ENCODE measurements at regions not wholly inside any gene's neighbourhood (a gene's known extent, or its start where the extent isn't known, plus 50 kb on each side); places are given as distances from the start of the nearest gene placed in this dataset.

DNA sequence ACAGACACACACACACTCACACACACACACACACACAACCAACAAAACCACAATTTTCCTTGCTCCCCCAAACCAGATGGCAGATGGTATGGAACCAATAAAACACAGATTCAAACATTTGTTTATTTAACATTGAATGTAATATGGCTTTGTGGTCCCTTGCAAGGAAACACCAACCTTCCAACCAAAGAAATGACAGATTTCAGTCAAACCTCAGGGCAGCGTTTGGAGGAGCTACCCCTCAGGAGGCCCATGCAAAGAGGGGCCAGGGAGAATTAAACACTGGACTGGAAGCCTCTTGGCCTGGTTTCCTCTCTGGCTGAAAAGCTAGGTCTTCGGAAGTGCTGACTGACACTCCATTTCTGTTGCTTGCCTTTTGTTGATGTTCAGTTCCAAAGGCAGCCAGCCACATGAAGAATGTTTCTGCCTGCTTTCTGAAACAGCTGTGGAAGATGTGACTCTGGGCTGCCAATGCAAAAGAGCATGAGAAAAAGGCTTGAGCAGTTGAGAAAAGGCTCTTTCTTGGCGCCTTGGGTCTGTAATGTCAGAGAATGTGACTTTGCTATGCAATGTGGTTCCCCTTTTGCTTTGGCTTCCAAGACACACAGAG, 296.1 kb downstream of the RPLP1 start:
- H3K4me3 ChIP-seq (ENCODE audit: control insufficient read depth, low read depth, low read length) = no peak overlapping the region
- no peak for DNase-seq (ENCODE audit: low read depth)
- no peak for TF ChIP-seq CTCF (conservative IDR thresholded peaks at IDR 0.05; ENCODE audit: control insufficient read depth, insufficient read depth, low read depth, low read length)

GRCh38 chr15:69749274-69749673, 296.7 kb downstream of the RPLP1 start:
- no peak for DNase-seq (ENCODE audit: low read depth)
- no peak for TF ChIP-seq CTCF (conservative IDR thresholded peaks at IDR 0.05; ENCODE audit: control insufficient read depth, insufficient read depth, low read depth, low read length)
- no peak overlapping the region for H3K4me3 ChIP-seq (ENCODE audit: control insufficient read depth, low read depth, low read length)

GRCh38 chr15:69749797-69750196, 297.2 kb downstream of the RPLP1 start:
- DNase-seq (ENCODE audit: low read depth) = no peak
- peak; percentile 36 for TF ChIP-seq CTCF (conservative IDR thresholded peaks at IDR 0.05; ENCODE audit: control insufficient read depth, insufficient read depth, low read depth, low read length)
- H3K4me3 ChIP-seq (ENCODE audit: control insufficient read depth, low read depth, low read length) = no peak overlapping the region

GRCh38 chr15:69750253-69750652, 297.6 kb downstream of the RPLP1 start:
- no peak for DNase-seq (ENCODE audit: low read depth)
- H3K4me3 ChIP-seq (ENCODE audit: control insufficient read depth, low read depth, low read length) = no peak overlapping the region
- TF ChIP-seq CTCF (conservative IDR thresholded peaks at IDR 0.05; ENCODE audit: control insufficient read depth, insufficient read depth, low read depth, low read length) = no peak

- no peak for TF ChIP-seq CTCF (conservative IDR thresholded peaks at IDR 0.05; ENCODE audit: control insufficient read depth, insufficient read depth, low read depth, low read length)
- no peak overlapping the region for H3K4me3 ChIP-seq (ENCODE audit: control insufficient read depth, low read depth, low read length)
- no peak for DNase-seq (ENCODE audit: low read depth)
Measured at GRCh38 chr15:69751147-69751546, 298.5 kb downstream of the RPLP1 start.

DNA sequence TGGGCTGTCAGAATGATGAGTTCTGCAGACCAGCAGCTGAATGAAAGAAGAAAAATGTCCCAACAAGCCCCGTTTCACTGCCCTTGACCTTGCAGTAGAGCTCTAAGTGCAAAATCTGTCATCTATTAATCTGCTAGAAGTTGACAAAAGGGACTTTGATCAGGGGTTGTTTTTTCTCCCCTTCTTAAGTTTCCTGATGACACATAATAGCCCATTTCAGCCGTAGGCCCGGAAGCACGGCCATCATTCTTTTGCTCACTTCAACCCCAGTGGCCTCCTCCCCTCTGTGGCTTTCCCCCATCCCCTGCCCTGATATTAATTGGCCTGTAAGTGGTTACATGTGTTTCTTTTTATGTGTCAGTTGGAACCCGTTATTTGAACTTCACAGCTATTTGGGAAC, 298.9 kb downstream of the RPLP1 start:
- no peak for TF ChIP-seq CTCF (conservative IDR thresholded peaks at IDR 0.05; ENCODE audit: control insufficient read depth, insufficient read depth, low read depth, low read length)
- H3K4me3 ChIP-seq (ENCODE audit: control insufficient read depth, low read depth, low read length) = no peak overlapping the region
- DNase-seq (ENCODE audit: low read depth) = peak; percentile 24

DNA sequence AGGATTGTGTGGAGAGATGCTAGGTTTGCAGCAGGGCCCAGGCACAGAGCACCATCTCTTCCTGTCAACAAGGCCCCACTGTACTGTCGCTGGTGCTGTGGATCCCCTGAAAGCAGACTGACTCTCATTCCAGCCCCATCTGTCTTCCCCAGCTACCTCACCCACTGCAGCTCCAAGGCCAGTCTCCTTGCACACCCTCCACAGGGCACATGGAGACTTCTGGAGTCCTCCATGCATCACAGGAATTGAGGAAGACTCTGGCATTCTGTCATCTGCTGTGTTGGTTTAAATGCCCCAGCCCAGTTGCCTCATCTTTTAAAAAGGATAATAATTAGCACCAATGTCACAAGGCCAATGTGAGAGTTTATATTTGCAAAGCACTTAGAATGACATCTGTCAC, 301.2 kb downstream of the RPLP1 start:
- TF ChIP-seq CTCF (conservative IDR thresholded peaks at IDR 0.05; ENCODE audit: control insufficient read depth, insufficient read depth, low read depth, low read length) = no peak
- H3K4me3 ChIP-seq (ENCODE audit: control insufficient read depth, low read depth, low read length) = no peak overlapping the region
- no peak for DNase-seq (ENCODE audit: low read depth)

All from fibroblast of mammary gland (primary cell).